IMR-90 (cell line): ENCODE measurements at regions not wholly inside any gene's neighbourhood (a gene's known extent, or its start where the extent isn't known, plus 50 kb on each side); places are given as distances from the start of the nearest gene placed in this dataset.

Experiments
- ATAC-seq: fragments of 200-7000 bp; cut with Tn5 transposase; 2 replicates; pipeline ENCODE4 v1.9.1; 2020; ENCODE audit warnings: low read depth, mild to moderate bottlenecking, moderate library complexity
- BruUV-seq: library from RNA; stranded (reverse); fragments of 400-500 nt; replicated peaks from 2 replicates; lab custom pipeline; 2021; lab: Mats Ljungman, UMichigan
- CTCF ChIA-PET: fragments of 300-600 bp; formaldehyde crosslinking; extraction: SDS; loops from one replicate; lab custom pipeline; 2021; ENCODE audit warnings: antibody characterized with exemption; lab: Yijun Ruan, JAX
- POLR2A ChIA-PET: fragments of 300-600 bp; sonication (Branson Sonifier 250); formaldehyde crosslinking; loops from one replicate; lab custom pipeline; 2022; ENCODE audit warnings: antibody characterized with exemption; ENCODE audit not compliant: unreplicated experiment; lab: Charles Lee
- DNase-seq: peaks from one replicate; pipeline ENCODE4 v3.0.0; 2013
- H2AFZ ChIP-seq: replicated peaks from 2 replicates; pipeline ENCODE3; 2013; ENCODE audit warnings: low read length, mild to moderate bottlenecking; ENCODE audit not compliant: poor library complexity
- H2AK5ac ChIP-seq: 2 replicates; pipeline ENCODE4 v1.6.1; 2013; ENCODE audit warnings: low read depth, low read length, inconsistent platforms
- H2AK9ac ChIP-seq: replicated peaks from 2 replicates; pipeline ENCODE3; 2013; ENCODE audit warnings: mild to moderate bottlenecking, low read depth, low read length, moderate library complexity; ENCODE audit not compliant: poor library complexity
- H2BK120ac ChIP-seq: 2 replicates; pipeline ENCODE4 v1.6.1; 2013; ENCODE audit warnings: low read depth, low read length, inconsistent platforms
- H2BK15ac ChIP-seq: 3 replicates; pipeline ENCODE4 v1.6.1; 2013; ENCODE audit warnings: low read depth, low read length, inconsistent platforms
- H2BK20ac ChIP-seq: 2 replicates; pipeline ENCODE4 v1.6.1; 2013; ENCODE audit warnings: low read depth, mild to moderate bottlenecking, inconsistent platforms, low read length, moderate library complexity
- H2BK5ac ChIP-seq: 2 replicates; pipeline ENCODE4 v1.6.1; 2013; ENCODE audit warnings: mild to moderate bottlenecking, low read depth, low read length, inconsistent platforms; ENCODE audit not compliant: poor library complexity, severe bottlenecking
- H3K14ac ChIP-seq: replicated peaks from 2 replicates; pipeline ENCODE4 v1.6.1; 2013; ENCODE audit warnings: low read depth, low read length, inconsistent platforms
- H3K18ac ChIP-seq: 2 replicates; pipeline ENCODE4 v1.6.1; 2013; ENCODE audit warnings: low read depth, low read length, control low read depth
- H3K23ac ChIP-seq: 2 replicates; pipeline ENCODE4 v1.6.1; 2013; ENCODE audit warnings: low read depth, low read length, inconsistent platforms
- H3K27ac ChIP-seq: 2 replicates; pipeline ENCODE4 v1.5.1; 2013; ENCODE audit warnings: mild to moderate bottlenecking, control low read depth, low read length; ENCODE audit not compliant: insufficient read depth
- H3K27me3 ChIP-seq: 2 replicates; pipeline ENCODE4 v1.6.1; 2013; ENCODE audit warnings: low read length; ENCODE audit not compliant: control insufficient read depth, insufficient read depth
- H3K36me3 ChIP-seq: 2 replicates; pipeline ENCODE4 v1.6.1; 2013; ENCODE audit warnings: low read length, mixed read lengths; ENCODE audit not compliant: control insufficient read depth, insufficient read depth
- H3K4ac ChIP-seq: 2 replicates; pipeline ENCODE4 v1.6.1; 2013; ENCODE audit warnings: low read depth, low read length, inconsistent platforms
- H3K4me1 ChIP-seq: 2 replicates; pipeline ENCODE4 v1.6.1; 2013; ENCODE audit warnings: low read length, mixed read lengths; ENCODE audit not compliant: control insufficient read depth, insufficient read depth
- H3K4me2 ChIP-seq: 2 replicates; pipeline ENCODE4 v1.6.1; 2013; ENCODE audit warnings: low read depth, mild to moderate bottlenecking, control low read depth, low read length, moderate library complexity
- H3K4me3 ChIP-seq: 2 replicates; pipeline ENCODE4 v1.5.1; 2013; ENCODE audit warnings: low read depth, mild to moderate bottlenecking, control low read depth, low read length, moderate library complexity; ENCODE audit not compliant: insufficient read depth
- H3K56ac ChIP-seq: 2 replicates; pipeline ENCODE4 v1.6.1; 2013; ENCODE audit warnings: low read length, inconsistent platforms; ENCODE audit not compliant: insufficient read depth; ENCODE audit errors: extremely low read depth
- H3K79me1 ChIP-seq, 2 experiments: 2 replicates each; pipeline ENCODE4 v1.6.1; 2013; ENCODE audit warnings: low read length in 2 of 2, inconsistent platforms in 1 of 2, low read depth in 1 of 2
- H3K9ac ChIP-seq: 2 replicates; pipeline ENCODE4 v1.6.1; 2013; ENCODE audit warnings: low read depth, low read length, control low read depth
- H3K9me1 ChIP-seq: 2 replicates; pipeline ENCODE4 v1.6.1; 2013; ENCODE audit warnings: low read length, inconsistent platforms; ENCODE audit not compliant: insufficient read depth
- H3K9me3 ChIP-seq: 2 replicates; pipeline ENCODE4 v1.6.1; 2013; ENCODE audit warnings: low read length; ENCODE audit not compliant: control insufficient read depth, insufficient read depth
- H4K20me1 ChIP-seq: 2 replicates; pipeline ENCODE4 v1.6.1; 2013; ENCODE audit warnings: low read length, inconsistent platforms; ENCODE audit not compliant: insufficient read depth
- H4K5ac ChIP-seq: 2 replicates; pipeline ENCODE4 v1.6.1; 2013; ENCODE audit warnings: mild to moderate bottlenecking, low read depth, low read length, control low read depth
- H4K8ac ChIP-seq, 2 experiments: 2 replicates each; pipeline ENCODE4 v1.6.1; 2013; ENCODE audit warnings: low read depth in 2 of 2, low read length in 2 of 2, control low read depth in 1 of 2, inconsistent platforms in 1 of 2
- H4K91ac ChIP-seq: 2 replicates; pipeline ENCODE4 v1.6.1; 2013; ENCODE audit warnings: low read depth, low read length, inconsistent platforms; ENCODE audit not compliant: insufficient read depth
- FOS ChIP-seq: fragments of 150-350 bp; IDR thresholded peaks from 2 replicates; pipeline ENCODE4 v1.6.1; 2016; ENCODE audit warnings: low read depth, low read length
- MAFK ChIP-seq: IDR thresholded peaks from 2 replicates; pipeline ENCODE4 v1.6.1; 2012; ENCODE audit warnings: low read depth, low read length, improper control_type of control experiment
- NFE2L2 ChIP-seq: fragments of 150-350 bp; IDR thresholded peaks from 2 replicates; pipeline ENCODE4 v1.6.1; 2016; ENCODE audit warnings: low read depth, mild to moderate bottlenecking, low read length
- POLR2A ChIP-seq: IDR thresholded peaks from 2 replicates; pipeline ENCODE4 v1.6.1; 2012; ENCODE audit warnings: mild to moderate bottlenecking, low read depth, low read length
- RCOR1 ChIP-seq: IDR thresholded peaks from 2 replicates; pipeline ENCODE4 v1.6.1; 2012; ENCODE audit warnings: mild to moderate bottlenecking, low read length, improper control_type of control experiment; ENCODE audit not compliant: insufficient replicate concordance
- RFX5 ChIP-seq: IDR thresholded peaks from 2 replicates; pipeline ENCODE4 v1.8.0; 2012; ENCODE audit warnings: low read depth, mild to moderate bottlenecking, low read length, moderate library complexity
- SMC3 ChIP-seq: fragments of 150-350 bp; IDR thresholded peaks from 2 replicates; pipeline ENCODE4 v1.6.1; 2016; ENCODE audit warnings: low read depth, mild to moderate bottlenecking, antibody characterized with exemption, low read length, moderate library complexity
- USF2 ChIP-seq: fragments of 150-350 bp; IDR thresholded peaks from 2 replicates; pipeline ENCODE4 v1.6.1; 2017; ENCODE audit warnings: mild to moderate bottlenecking, antibody characterized with exemption, low read length, low read depth
- WGBS, 2 experiments: methylation state at CpG; one replicate each; pipeline versions ENCODE4 v1.1.5 to v1.1.7; 2013; ENCODE audit warnings: missing lambda C conversion rate in 2 of 2; ENCODE audit not compliant: insufficient read length in 1 of 2; ENCODE audit errors: extremely low coverage in 2 of 2; 5-methylcytosine and 5-hydroxymethylcytosine counted together
- dilution Hi-C: fragments of 300-500 bp; cut with HindIII; formaldehyde crosslinking; loops from one replicate; pipeline ENCODE4 v1.14.3; 2018; ENCODE audit warnings: low sequenced_read_pairs; ENCODE audit not compliant: unreplicated experiment
- in situ Hi-C: fragments of 300-500 bp; cut with MboI; formaldehyde crosslinking; loops from 3 replicates; pipeline ENCODE4 v1.14.3; 2019; ENCODE audit warnings: low sequenced_read_pairs, inconsistent platforms, mixed read lengths
- intact Hi-C: fragments of 100-400 bp; cut with micrococcal nuclease; formaldehyde crosslinking; loops from 2 replicates; pipeline ENCODE4 v1.10.0; 2022

GRCh38 chr18:4581966-4582365, 126.9 kb upstream of the DLGAP1 start:
- no peak overlapping the region for H2BK20ac ChIP-seq
- ChIA-PET CTCF (no interaction called here), POLR2A (no interaction called here)
- no peak overlapping the region for H3K27ac ChIP-seq
- H4K91ac ChIP-seq, result no peak overlapping the region
- H2AK9ac ChIP-seq, result no peak overlapping the region
- no peak for DNase-seq
- no peak for TF ChIP-seq NFE2L2
- TF ChIP-seq MAFK, result no peak
- TF ChIP-seq SMC3, result no peak
- TF ChIP-seq USF2, result no peak
- TF ChIP-seq POLR2A, result no peak
- TF ChIP-seq RCOR1, result no peak
- no peak for TF ChIP-seq RFX5
- TF ChIP-seq FOS, result no peak
- no peak overlapping the region for H3K4me2 ChIP-seq
- no peak overlapping the region for H2BK120ac ChIP-seq
- no peaks in the 10 kb centered on the region for H3K4me1 ChIP-seq
- H3K4ac ChIP-seq, result no peak overlapping the region
- dilution Hi-C loops (no loop called here), intact Hi-C loops (no loop called here), in situ Hi-C loops (no loop called here)
- no peak overlapping the region for H4K5ac ChIP-seq
- no peak overlapping the region for H3K9ac ChIP-seq
- no peak overlapping the region for H3K18ac ChIP-seq
- H3K9me3 ChIP-seq, result peaks cover 14% of the 10 kb centered on the region
- no peak overlapping the region for H2AK5ac ChIP-seq
- BruUV-seq, result no TSS peak
- 20% methylated on average over 1 of the region's 2 CpGs; no CpG with 5 or more reads in 1 of the 2 experiments for WGBS, 2 experiments
- no peaks in the 10 kb centered on the region for H3K36me3 ChIP-seq
- no peak overlapping the region for H2AFZ ChIP-seq
- no peak for ATAC-seq
- H3K23ac ChIP-seq, result no peak overlapping the region
- no peaks in the 10 kb centered on the region for H3K79me1 ChIP-seq
- H3K9me1 ChIP-seq, result no peaks in the 10 kb centered on the region
- no peak overlapping the region for H2BK5ac ChIP-seq
- no peak overlapping the region for H4K8ac ChIP-seq
- no peak overlapping the region for H3K14ac ChIP-seq
- H4K20me1 ChIP-seq, result no peaks in the 10 kb centered on the region
- H3K4me3 ChIP-seq, result no peak overlapping the region
- H3K27me3 ChIP-seq, result no peaks in the 10 kb centered on the region
- no peak overlapping the region for H3K56ac ChIP-seq
- H2BK15ac ChIP-seq, result no peak overlapping the region
